GM15510 (cell line): ENCODE measurements at regions not wholly inside any gene's neighbourhood (a gene's known extent, or its start where the extent isn't known, plus 50 kb on each side); places are given as distances from the start of the nearest gene placed in this dataset.

Source experiments
- POLR2A ChIP-seq: IDR thresholded peaks from 3 replicates; pipeline ENCODE4 v1.6.1; 2011; ENCODE audit warnings: borderline replicate concordance; ENCODE audit not compliant: insufficient read length; ENCODE audit errors: extremely low read depth

DNA sequence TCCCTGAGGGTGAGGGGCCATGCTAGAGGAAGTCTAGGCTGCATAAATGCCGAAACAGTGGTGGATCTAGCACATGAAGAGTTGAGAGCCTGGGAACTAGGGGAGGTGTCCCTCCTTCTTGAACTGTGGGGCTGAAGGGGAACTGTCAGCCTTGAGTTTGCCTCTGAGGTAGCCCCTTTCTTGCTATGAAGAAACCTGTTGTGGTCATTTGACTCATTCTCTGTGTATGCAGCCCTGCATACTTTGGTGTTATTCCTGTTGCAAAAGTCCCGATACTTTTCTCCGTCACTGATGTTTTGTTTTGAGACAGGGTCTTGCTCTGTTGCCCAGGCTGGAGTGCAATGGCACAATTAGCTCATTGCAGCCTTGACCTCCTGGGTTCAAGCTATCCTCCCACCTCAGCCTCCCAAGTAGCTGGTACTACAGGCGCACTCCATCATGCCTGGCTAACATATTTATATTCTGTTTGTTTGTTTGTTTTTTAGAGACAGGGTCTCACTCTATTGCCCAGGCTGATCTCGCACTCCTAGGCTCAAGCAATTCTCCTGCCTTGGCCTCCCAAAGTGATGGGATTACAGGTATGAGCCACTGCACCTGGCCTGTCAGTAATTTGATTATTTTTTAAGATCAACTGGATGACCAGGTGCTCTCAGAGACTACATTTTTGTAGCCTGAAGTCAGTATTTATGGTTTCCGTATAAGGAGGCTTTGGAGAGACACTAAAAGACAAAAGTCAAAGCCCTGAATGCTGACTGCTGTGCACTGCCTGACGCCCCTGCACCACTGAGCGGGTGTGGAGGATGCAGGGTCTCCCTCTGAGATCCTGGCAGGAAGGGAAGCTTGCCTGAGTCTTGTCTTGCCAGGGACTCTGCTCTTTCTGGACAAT is 86.2 kb upstream of the KCNK12 start:
- no peak for TF ChIP-seq POLR2A

GRCh38 chr2:47655563-47655880 is 84.7 kb upstream of the KCNK12 start:
- TF ChIP-seq POLR2A, result no peak

- no peak for TF ChIP-seq POLR2A
Measured at GRCh38 chr2:47654790-47655562, 84.2 kb upstream of the KCNK12 start.

DNA sequence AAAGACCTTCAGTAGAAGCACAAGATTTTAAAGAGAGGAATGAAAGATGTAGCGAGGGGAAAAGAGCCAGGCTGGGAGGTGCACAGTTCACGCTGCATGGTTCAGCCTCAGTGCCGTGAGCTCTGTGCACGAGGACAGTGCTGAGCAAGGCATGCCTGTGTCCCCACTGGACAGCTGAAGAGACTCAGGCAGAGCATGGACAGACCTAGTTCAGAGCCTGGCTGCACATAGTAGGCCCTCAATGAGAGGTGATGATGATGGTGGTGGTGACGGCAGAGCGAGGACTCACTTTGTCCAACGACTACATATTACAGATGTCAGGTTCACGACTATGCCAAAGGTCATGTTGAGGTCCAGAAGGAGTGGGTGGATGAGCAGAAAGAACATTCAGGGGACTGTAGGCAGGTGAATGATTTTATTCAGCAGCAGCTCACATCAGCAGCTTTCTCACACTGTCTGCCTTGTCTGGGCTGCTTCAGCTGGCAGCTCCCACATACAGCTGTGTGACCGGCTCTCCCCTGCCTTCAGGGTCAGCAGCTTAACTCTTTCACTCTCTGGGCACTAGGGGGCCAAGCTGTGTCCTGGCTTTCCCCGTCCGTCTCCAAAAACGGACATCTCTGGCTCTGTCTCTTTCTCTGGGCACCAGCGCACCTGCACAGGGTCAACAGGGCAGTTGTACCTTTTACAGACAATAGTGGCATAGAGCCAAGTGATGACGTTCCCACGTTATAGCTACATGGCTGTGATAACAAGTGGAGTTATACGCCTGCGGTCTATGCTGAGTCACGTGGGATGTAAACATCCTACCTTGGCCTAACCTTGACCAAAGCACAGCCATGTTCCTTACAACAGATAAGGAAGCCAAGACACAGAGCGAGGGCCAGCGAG is 83.4 kb upstream of the KCNK12 start:
- no peak for TF ChIP-seq POLR2A

- TF ChIP-seq POLR2A, result no peak
Measured at GRCh38 chr2:47653036-47653435, 82.3 kb upstream of the KCNK12 start.

GRCh38 chr2:47652061-47652690 is 81.4 kb upstream of the KCNK12 start:
- no peak for TF ChIP-seq POLR2A

GRCh38 chr2:47651296-47651695 is 80.5 kb upstream of the KCNK12 start:
- no peak for TF ChIP-seq POLR2A

GRCh38 chr2:47650001-47650535 is 79.3 kb upstream of the KCNK12 start:
- no peak for TF ChIP-seq POLR2A

DNA sequence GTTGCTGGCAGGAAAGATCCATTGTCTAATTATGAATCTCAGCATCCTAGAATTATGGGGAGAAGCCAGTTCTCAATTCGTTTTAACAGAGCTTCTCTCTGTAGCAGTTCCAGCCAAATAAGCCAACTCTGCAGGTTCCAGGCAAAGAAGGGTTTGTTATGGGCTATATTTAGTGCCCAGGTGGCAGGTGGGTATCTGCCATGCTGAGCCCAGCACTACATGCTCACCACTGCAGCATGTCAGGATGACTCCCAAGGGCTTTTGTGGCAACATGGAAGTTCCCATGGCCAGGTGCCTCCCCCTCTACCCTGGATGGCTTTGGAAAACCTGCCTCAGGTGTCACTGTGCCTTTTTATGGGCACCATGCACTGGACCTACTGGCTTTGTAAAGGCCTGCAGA is 74.5 kb upstream of the KCNK12 start:
- TF ChIP-seq POLR2A, result no peak

- TF ChIP-seq POLR2A, result no peak
Measured at GRCh38 chr2:47644351-47644750, 73.6 kb upstream of the KCNK12 start.

DNA sequence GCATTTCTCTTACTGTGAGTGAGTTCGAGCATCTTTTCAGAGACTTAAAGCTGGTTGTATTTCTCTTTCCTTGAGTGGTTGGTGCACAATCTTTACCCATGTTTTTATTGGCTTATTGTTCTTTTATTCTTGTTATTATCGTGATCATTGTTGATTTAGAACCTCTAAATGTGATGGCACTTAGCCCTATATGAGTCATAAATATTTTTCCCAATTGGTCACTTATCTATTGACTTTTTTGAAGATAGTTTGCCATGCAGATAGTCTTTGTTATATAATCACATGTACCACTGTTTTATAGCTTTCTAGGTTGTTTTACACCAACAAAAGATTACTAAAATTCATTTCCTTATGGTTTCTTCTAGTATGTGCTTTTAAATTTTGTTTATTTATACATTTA is 70.6 kb upstream of the KCNK12 start:
- no peak for TF ChIP-seq POLR2A

DNA sequence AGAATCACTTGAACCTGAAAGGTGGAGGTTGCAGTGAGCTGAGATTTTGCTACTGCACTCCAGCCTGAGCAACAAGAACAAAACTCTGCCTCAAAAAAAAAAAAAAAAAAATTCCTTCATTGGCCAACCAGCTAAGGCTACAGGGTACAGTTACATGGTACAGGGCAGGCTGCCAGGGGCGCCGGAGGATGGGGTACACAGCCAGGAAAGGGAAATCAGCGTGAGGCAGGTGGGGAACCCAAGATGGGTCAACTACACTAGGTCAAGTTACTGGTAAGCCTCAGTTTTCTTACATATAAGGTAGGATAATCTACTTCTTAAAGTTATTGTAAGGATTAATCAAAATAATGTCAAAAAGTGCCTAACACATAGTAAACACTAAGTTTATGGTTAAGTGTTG is 69.6 kb upstream of the KCNK12 start:
- TF ChIP-seq POLR2A, result no peak

GRCh38 chr2:47639467-47639866 is 68.7 kb upstream of the KCNK12 start:
- no peak for TF ChIP-seq POLR2A

DNA sequence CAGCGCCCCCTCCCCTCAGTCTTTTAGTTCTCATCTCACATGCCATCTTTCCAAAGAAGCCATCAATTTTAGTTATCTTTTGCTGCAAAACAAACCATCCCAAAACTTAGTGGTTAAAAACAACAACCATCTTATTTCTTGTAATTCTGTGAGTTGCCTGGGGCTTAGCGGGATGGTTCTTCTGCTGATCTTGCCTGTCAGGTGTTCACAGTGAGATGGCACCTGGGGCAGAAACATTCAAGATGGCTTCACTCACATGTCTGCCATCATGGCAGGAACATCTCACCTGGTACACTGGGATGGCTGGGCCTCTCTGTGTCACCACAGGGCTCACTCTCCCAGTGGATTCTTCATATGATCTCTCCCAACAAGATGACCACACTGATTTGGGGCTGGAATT is 67.6 kb upstream of the KCNK12 start:
- TF ChIP-seq POLR2A, result no peak
